GM21737 (cell line): ENCODE measurements at regions not wholly inside any gene's neighbourhood (a gene's known extent, or its start where the extent isn't known, plus 50 kb on each side); places are given as distances from the start of the nearest gene placed in this dataset.
"Not testable (repeated sequence)": the region's sequence is repeated elsewhere in the genome, so short reads cannot be mapped to it uniquely, and the experiment has no call there.

ENCODE experiments used
- ATAC-seq: cut with Tn5 transposase; IDR thresholded peaks from one replicate; pipeline ENCODE4 v1.9.1; 2021; ENCODE audit warnings: mild to moderate bottlenecking, moderate library complexity; ENCODE audit not compliant: unreplicated experiment

GRCh38 chrX:106493210-106493816 is 118.5 kb upstream of the RADX start:
- not testable (repeated sequence) for ATAC-seq

GRCh38 chrX:106499473-106499872 is 112.3 kb upstream of the RADX start:
- no peak for ATAC-seq

GRCh38 chrX:106510713-106511403 is 100.9 kb upstream of the RADX start:
- no peak for ATAC-seq
